Smooth muscle cell (in vitro differentiated cells): ENCODE measurements at regions not wholly inside any gene's neighbourhood (a gene's known extent, or its start where the extent isn't known, plus 50 kb on each side); places are given as distances from the start of the nearest gene placed in this dataset.

Source experiments
- DNase-seq: peaks from one replicate; lab custom pipeline; 2025; ENCODE audit not compliant: unreplicated experiment; lab: John Stamatoyannopoulos, UW
- H2AFZ ChIP-seq: fragments of 200-600 bp; sonication (generic); 2 replicates; pipeline ENCODE4 v1.6.0; 2016; ENCODE audit warnings: antibody characterized with exemption, low read depth, mild to moderate bottlenecking
- H3F3A ChIP-seq: fragments of 200-600 bp; sonication (generic); 2 replicates; pipeline ENCODE4 v1.6.0; 2017; ENCODE audit warnings: antibody characterized with exemption, low read depth
- H3K27ac ChIP-seq: fragments of 200-600 bp; sonication (generic); 2 replicates; pipeline ENCODE4 v1.5.1; 2016; ENCODE audit warnings: low read depth, mild to moderate bottlenecking
- H3K27me3 ChIP-seq: fragments of 200-600 bp; sonication (generic); 2 replicates; pipeline ENCODE4 v1.6.1; 2016; ENCODE audit warnings: low read depth, mild to moderate bottlenecking
- H3K36me3 ChIP-seq: fragments of 200-600 bp; sonication (generic); 2 replicates; pipeline ENCODE4 v1.5.1; 2016; ENCODE audit warnings: low read depth
- H3K4me1 ChIP-seq: fragments of 200-600 bp; sonication (generic); 2 replicates; pipeline ENCODE4 v1.5.1; 2016; ENCODE audit warnings: low read depth
- H3K4me2 ChIP-seq: fragments of 200-600 bp; sonication (generic); 2 replicates; pipeline ENCODE4 v1.6.0; 2016; ENCODE audit warnings: mild to moderate bottlenecking
- H3K4me3 ChIP-seq: fragments of 200-600 bp; sonication (generic); 2 replicates; pipeline ENCODE4 v1.5.1; 2016; ENCODE audit warnings: mild to moderate bottlenecking
- H3K79me2 ChIP-seq: fragments of 200-600 bp; sonication (generic); 2 replicates; pipeline ENCODE4 v1.6.0; 2016; ENCODE audit warnings: low read depth, mild to moderate bottlenecking
- H3K9ac ChIP-seq: fragments of 200-600 bp; sonication (generic); 2 replicates; pipeline ENCODE4 v1.6.0; 2016; ENCODE audit warnings: low read depth
- H3K9me3 ChIP-seq: fragments of 200-600 bp; sonication (generic); replicated peaks from 2 replicates; pipeline ENCODE4 v1.5.1; 2016; ENCODE audit warnings: low read depth
- H4K20me1 ChIP-seq: fragments of 200-600 bp; sonication (generic); 2 replicates; pipeline ENCODE4 v1.6.0; 2016; ENCODE audit warnings: low read depth
- WGBS: methylation state at CpG from one replicate; pipeline ENCODE4 v1.1.7; 2016; ENCODE audit warnings: low lambda C conversion rate; 5-methylcytosine and 5-hydroxymethylcytosine counted together
- TF ChIP-seq, protein P1 (sequence below): fragments of 200-600 bp; sonication (generic); IDR thresholded peaks from 2 replicates; pipeline ENCODE4 v1.5.1; 2017; ENCODE audit warnings: borderline replicate concordance, mild to moderate bottlenecking, antibody characterized with exemption; ENCODE audit not compliant: insufficient read depth, poor library complexity, severe bottlenecking

DNA sequence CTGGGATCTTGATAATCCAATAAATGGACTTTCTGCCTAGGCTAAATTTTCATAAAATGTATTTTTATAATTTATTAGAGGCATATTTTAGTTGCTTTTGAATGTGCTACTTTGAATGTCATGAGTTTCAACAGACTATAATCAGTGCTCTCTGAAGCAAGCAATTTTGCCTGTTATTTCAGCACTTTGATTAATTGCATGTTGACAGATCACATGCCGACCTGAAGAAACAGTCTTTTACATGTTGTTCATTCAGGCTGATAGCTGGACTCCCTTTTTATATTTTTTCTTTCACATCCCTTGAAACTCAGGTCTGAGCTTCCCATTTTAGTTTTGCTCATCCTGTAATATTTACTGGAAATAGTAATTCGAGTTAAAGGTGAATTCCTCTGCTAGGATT, 341.0 kb downstream of the NAP1L3 start:
- Histone ChIP-seq H3K36me3 (no peaks in the 10 kb centered on the region), H2AFZ (no peak overlapping the region), H3K4me1 (no peaks in the 10 kb centered on the region), H3K27ac (no peak overlapping the region), H3K4me2 (no peak overlapping the region), H4K20me1 (no peaks in the 10 kb centered on the region), H3K27me3 (no peaks in the 10 kb centered on the region), H3K9ac (no peak overlapping the region), H3K9me3 (no peaks in the 10 kb centered on the region), H3K4me3 (no peak overlapping the region), H3F3A (no peaks in the 10 kb centered on the region), H3K79me2 (no peaks in the 10 kb centered on the region)
- TF ChIP-seq, protein P1, sequence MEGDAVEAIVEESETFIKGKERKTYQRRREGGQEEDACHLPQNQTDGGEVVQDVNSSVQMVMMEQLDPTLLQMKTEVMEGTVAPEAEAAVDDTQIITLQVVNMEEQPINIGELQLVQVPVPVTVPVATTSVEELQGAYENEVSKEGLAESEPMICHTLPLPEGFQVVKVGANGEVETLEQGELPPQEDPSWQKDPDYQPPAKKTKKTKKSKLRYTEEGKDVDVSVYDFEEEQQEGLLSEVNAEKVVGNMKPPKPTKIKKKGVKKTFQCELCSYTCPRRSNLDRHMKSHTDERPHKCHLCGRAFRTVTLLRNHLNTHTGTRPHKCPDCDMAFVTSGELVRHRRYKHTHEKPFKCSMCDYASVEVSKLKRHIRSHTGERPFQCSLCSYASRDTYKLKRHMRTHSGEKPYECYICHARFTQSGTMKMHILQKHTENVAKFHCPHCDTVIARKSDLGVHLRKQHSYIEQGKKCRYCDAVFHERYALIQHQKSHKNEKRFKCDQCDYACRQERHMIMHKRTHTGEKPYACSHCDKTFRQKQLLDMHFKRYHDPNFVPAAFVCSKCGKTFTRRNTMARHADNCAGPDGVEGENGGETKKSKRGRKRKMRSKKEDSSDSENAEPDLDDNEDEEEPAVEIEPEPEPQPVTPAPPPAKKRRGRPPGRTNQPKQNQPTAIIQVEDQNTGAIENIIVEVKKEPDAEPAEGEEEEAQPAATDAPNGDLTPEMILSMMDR = no peak
- no peak for DNase-seq
- WGBS = 44% methylated on average over 2 of the region's 2 CpGs

DNA sequence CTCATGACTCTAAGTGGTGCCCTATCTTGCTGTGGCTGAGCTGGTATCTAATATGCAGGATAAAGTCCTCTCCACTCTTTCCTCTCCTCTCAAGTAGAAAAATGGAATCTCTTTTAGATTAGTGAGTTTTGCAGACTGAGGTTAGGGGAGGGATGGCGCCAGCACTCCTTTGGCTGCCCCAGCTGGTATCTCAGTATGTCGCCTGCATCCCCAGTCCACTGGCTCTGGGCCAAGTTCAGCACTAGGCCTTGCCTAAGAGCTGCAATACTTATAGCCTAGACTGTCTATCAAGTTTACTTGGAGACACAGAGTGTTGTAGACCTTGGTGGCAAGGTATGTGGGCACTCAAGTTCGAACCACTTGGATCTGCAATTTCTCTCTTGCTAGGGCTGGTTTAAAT, 351.3 kb downstream of the NAP1L3 start:
- Histone ChIP-seq H2AFZ (no peak overlapping the region), H3K36me3 (no peaks in the 10 kb centered on the region), H3K4me3 (no peak overlapping the region), H3F3A (no peaks in the 10 kb centered on the region), H3K9ac (no peak overlapping the region), H3K79me2 (no peaks in the 10 kb centered on the region), H3K27me3 (no peaks in the 10 kb centered on the region), H3K27ac (no peak overlapping the region), H3K4me1 (no peaks in the 10 kb centered on the region), H4K20me1 (no peaks in the 10 kb centered on the region), H3K4me2 (no peak overlapping the region), H3K9me3 (no peaks in the 10 kb centered on the region)
- no peak for DNase-seq
- TF ChIP-seq, protein P1 = no peak
- 88% methylated on average over 3 of the region's 3 CpGs for WGBS

DNA sequence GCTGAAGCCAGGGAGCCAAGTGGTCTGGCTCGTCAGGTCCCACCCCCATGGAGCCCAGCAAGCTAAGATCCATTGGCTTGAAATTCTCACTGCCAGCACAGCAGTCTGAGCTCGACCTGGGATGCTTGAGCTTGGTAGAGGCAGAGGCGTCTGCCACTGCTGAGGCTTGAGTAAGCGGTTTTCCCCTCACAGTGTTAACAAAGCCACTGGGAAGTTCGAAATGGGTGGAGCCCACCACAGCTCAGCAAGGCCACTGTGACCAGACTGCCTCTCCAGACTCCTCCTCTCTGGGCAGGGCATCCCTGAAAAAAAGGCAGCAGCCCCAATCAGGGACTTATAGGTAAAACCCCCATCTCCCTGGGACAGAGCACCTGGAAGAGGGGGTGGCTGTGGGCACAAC, 353.8 kb downstream of the NAP1L3 start:
- H3F3A ChIP-seq = no peaks in the 10 kb centered on the region
- H3K36me3 ChIP-seq = no peaks in the 10 kb centered on the region
- no peak overlapping the region for H3K27ac ChIP-seq
- DNase-seq = no peak
- H3K9ac ChIP-seq = no peak overlapping the region
- TF ChIP-seq, protein P1 = no peak
- H3K27me3 ChIP-seq = no peaks in the 10 kb centered on the region
- H3K9me3 ChIP-seq = no peaks in the 10 kb centered on the region
- no peak overlapping the region for H3K4me2 ChIP-seq
- no peaks in the 10 kb centered on the region for H3K4me1 ChIP-seq
- H2AFZ ChIP-seq = no peak overlapping the region
- H3K79me2 ChIP-seq = no peaks in the 10 kb centered on the region
- H4K20me1 ChIP-seq = no peaks in the 10 kb centered on the region
- 80% methylated on average over 5 of the region's 5 CpGs for WGBS
- H3K4me3 ChIP-seq = no peak overlapping the region
